Stimulated activated memory B cell treated with anti-CD40 and anti-IgM and Interleukin-4, amounts not matched to agents 10 μg/mL and 1 μg/mL and 100 μg/mL, for 72 hours (primary cell): ENCODE measurements at regions not wholly inside any gene's neighbourhood (a gene's known extent, or its start where the extent isn't known, plus 50 kb on each side); places are given as distances from the start of the nearest gene placed in this dataset.
"Not testable (repeated sequence)": the region's sequence is repeated elsewhere in the genome, so short reads cannot be mapped to it uniquely, and the experiment has no call there.

Experiments
- ATAC-seq: fragments of 150-1000 bp; cut with Tn5 transposase; 2 replicates; pipeline ENCODE4 v1.10.0; 2021
- H3K27ac Mint-ChIP-seq: one replicate; pipeline ENCODE4 v1.8.0; 2022; ENCODE audit warnings: mild to moderate bottlenecking, mixed read lengths
- H3K27me3 Mint-ChIP-seq: one replicate; pipeline ENCODE4 v1.8.0; 2022; ENCODE audit warnings: mixed read lengths
- H3K36me3 Mint-ChIP-seq: one replicate; pipeline ENCODE4 v1.8.0; 2022; ENCODE audit warnings: mixed read lengths
- H3K4me1 Mint-ChIP-seq: one replicate; pipeline ENCODE4 v1.8.0; 2022; ENCODE audit warnings: mixed read lengths
- H3K4me3 Mint-ChIP-seq: one replicate; pipeline ENCODE4 v1.8.0; 2022; ENCODE audit warnings: mild to moderate bottlenecking, moderate library complexity, mixed read lengths
- H3K9me3 Mint-ChIP-seq: one replicate; pipeline ENCODE4 v1.8.0; 2022; ENCODE audit warnings: mixed read lengths

- ATAC-seq: no peak
- Mint-ChIP-seq H3K4me3 (no peak overlapping the region), H3K27ac (no peak overlapping the region), H3K9me3 (peaks cover 7% of the 10 kb centered on the region), H3K4me1 (no peaks in the 10 kb centered on the region), H3K27me3 (no peaks in the 10 kb centered on the region), H3K36me3 (no peaks in the 10 kb centered on the region)
Observed at GRCh38 chr5:162684145-162684544, 616.6 kb downstream of the GABRG2 start.

- no peak for ATAC-seq
- Mint-ChIP-seq H3K27ac (no peak overlapping the region), H3K9me3 (peaks cover 7% of the 10 kb centered on the region), H3K36me3 (no peaks in the 10 kb centered on the region), H3K27me3 (no peaks in the 10 kb centered on the region), H3K4me3 (no peak overlapping the region), H3K4me1 (no peaks in the 10 kb centered on the region)
Observed at GRCh38 chr5:162685302-162685701, 617.7 kb downstream of the GABRG2 start.

- not testable (repeated sequence) for H3K27me3 Mint-ChIP-seq, H3K9me3 Mint-ChIP-seq, ATAC-seq, H3K4me3 Mint-ChIP-seq, H3K36me3 Mint-ChIP-seq, H3K4me1 Mint-ChIP-seq, H3K27ac Mint-ChIP-seq
Observed at GRCh38 chr5:162696272-162696671, 628.7 kb downstream of the GABRG2 start.

GRCh38 chr5:162699361-162699760 is 631.8 kb downstream of the GABRG2 start:
- ATAC-seq: no peak
- peaks cover 8% of the 10 kb centered on the region for H3K9me3 Mint-ChIP-seq
- H3K4me3 Mint-ChIP-seq: no peak overlapping the region

DNA sequence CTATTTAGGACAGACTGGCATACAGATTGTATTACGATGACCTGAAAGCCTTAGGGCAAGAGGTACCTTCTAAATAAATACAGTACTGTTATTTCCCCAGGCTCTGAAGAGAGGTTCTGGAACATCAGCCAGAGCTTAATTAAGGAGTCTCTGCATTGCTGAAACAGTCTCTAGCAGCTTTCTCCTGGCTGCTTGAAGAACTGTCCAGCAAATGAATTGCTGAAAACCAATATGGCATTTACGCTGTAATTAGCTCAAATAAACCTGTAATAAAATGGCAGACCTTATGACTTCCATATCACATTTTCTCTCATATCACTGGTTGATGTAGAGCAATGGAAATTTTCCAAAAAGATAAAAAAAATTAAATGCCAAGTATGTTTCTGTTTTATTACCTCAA is 636.3 kb downstream of the GABRG2 start:
- Mint-ChIP-seq H3K27ac (no peak overlapping the region), H3K9me3 (no peaks in the 10 kb centered on the region), H3K4me3 (no peak overlapping the region), H3K36me3 (no peaks in the 10 kb centered on the region), H3K4me1 (no peaks in the 10 kb centered on the region), H3K27me3 (no peaks in the 10 kb centered on the region)
- ATAC-seq: no peak

More at GRCh38 chr5:162699361-162699760, 631.8 kb downstream of the GABRG2 start:
- H3K27me3 Mint-ChIP-seq: no peaks in the 10 kb centered on the region
- H3K36me3 Mint-ChIP-seq: no peaks in the 10 kb centered on the region
- H3K27ac Mint-ChIP-seq: no peak overlapping the region
- no peaks in the 10 kb centered on the region for H3K4me1 Mint-ChIP-seq

DNA sequence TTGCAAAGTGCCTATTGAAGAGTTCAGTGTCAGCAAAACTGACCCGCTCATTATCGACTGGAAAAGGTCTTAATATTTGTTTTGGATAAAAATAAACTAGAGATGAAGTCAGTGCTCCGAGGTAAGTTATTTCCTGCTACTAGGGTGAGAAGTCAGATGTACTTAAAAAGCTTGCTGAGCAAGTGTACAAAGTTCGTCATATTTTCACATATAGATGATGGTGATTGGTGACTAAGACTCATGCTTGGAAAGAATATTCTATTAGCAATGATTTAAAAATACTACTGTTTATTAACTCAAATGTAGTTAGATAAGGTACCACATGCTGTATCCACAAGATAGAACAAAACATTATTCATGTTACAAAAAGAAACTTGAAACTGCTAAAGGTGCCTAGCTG is 643.7 kb downstream of the GABRG2 start:
- H3K27ac Mint-ChIP-seq: no peak overlapping the region
- H3K4me1 Mint-ChIP-seq: no peaks in the 10 kb centered on the region
- no peak overlapping the region for H3K4me3 Mint-ChIP-seq
- H3K27me3 Mint-ChIP-seq: no peaks in the 10 kb centered on the region
- H3K9me3 Mint-ChIP-seq: no peaks in the 10 kb centered on the region
- ATAC-seq: no peak
- no peaks in the 10 kb centered on the region for H3K36me3 Mint-ChIP-seq

GRCh38 chr5:162719720-162720119 is 652.1 kb downstream of the GABRG2 start:
- Mint-ChIP-seq H3K4me3 (no peak overlapping the region), H3K4me1 (no peaks in the 10 kb centered on the region), H3K36me3 (no peaks in the 10 kb centered on the region), H3K27me3 (no peaks in the 10 kb centered on the region), H3K9me3 (peaks cover 7% of the 10 kb centered on the region), H3K27ac (no peak overlapping the region)
- ATAC-seq: no peak

- H3K27me3 Mint-ChIP-seq: no peaks in the 10 kb centered on the region
- H3K36me3 Mint-ChIP-seq: no peaks in the 10 kb centered on the region
- no peaks in the 10 kb centered on the region for H3K4me1 Mint-ChIP-seq
- no peak overlapping the region for H3K27ac Mint-ChIP-seq
- peaks cover 10% of the 10 kb centered on the region for H3K9me3 Mint-ChIP-seq
- ATAC-seq: no peak
- H3K4me3 Mint-ChIP-seq: no peak overlapping the region
Observed at GRCh38 chr5:162721125-162721524, 653.6 kb downstream of the GABRG2 start.

DNA sequence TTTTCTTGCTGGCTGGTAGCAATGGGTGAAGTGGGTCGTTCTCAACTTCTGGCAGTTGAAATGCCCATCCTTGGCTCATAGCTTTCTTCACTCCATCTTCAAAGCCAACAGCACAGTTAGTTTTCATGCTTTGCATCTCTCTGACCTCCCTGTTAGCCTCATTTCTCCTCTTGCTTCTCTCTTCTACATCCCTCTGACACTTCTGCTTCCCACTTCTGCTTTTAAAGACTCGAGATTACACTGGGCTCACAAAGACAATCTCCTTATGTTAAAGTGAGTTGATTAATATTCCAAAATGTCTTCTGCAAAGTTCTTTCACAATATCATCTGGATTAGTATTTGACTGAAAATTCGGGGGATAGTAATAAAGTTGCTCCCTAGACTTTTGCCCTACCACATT is 684.8 kb upstream of the CCNG1 start:
- Mint-ChIP-seq H3K9me3 (peaks cover 6% of the 10 kb centered on the region), H3K27ac (no peak overlapping the region), H3K4me1 (no peaks in the 10 kb centered on the region), H3K27me3 (no peaks in the 10 kb centered on the region), H3K36me3 (no peaks in the 10 kb centered on the region), H3K4me3 (no peak overlapping the region)
- ATAC-seq: no peak

GRCh38 chr5:162762119-162762518 is 675.3 kb upstream of the CCNG1 start:
- Mint-ChIP-seq H3K36me3 (no peaks in the 10 kb centered on the region), H3K4me3 (no peak overlapping the region), H3K27ac (no peak overlapping the region), H3K4me1 (no peaks in the 10 kb centered on the region), H3K9me3 (no peaks in the 10 kb centered on the region), H3K27me3 (no peaks in the 10 kb centered on the region)
- ATAC-seq: no peak

- no peak for ATAC-seq
- no peaks in the 10 kb centered on the region for H3K4me1 Mint-ChIP-seq
- H3K27me3 Mint-ChIP-seq: no peaks in the 10 kb centered on the region
- peaks cover 4% of the 10 kb centered on the region for H3K9me3 Mint-ChIP-seq
- H3K4me3 Mint-ChIP-seq: no peak overlapping the region
- no peaks in the 10 kb centered on the region for H3K36me3 Mint-ChIP-seq
- no peak overlapping the region for H3K27ac Mint-ChIP-seq
Observed at GRCh38 chr5:162769019-162769418, 668.4 kb upstream of the CCNG1 start.

- ATAC-seq: no peak
- H3K27me3 Mint-ChIP-seq: no peaks in the 10 kb centered on the region
- no peak overlapping the region for H3K4me3 Mint-ChIP-seq
- H3K36me3 Mint-ChIP-seq: no peaks in the 10 kb centered on the region
- H3K27ac Mint-ChIP-seq: no peak overlapping the region
- peaks cover 8% of the 10 kb centered on the region for H3K9me3 Mint-ChIP-seq
- no peaks in the 10 kb centered on the region for H3K4me1 Mint-ChIP-seq
Observed at GRCh38 chr5:162785673-162786072, 651.7 kb upstream of the CCNG1 start.

- Mint-ChIP-seq H3K27ac (no peak overlapping the region), H3K36me3 (no peaks in the 10 kb centered on the region), H3K9me3 (peaks cover 8% of the 10 kb centered on the region), H3K4me1 (no peaks in the 10 kb centered on the region), H3K27me3 (no peaks in the 10 kb centered on the region), H3K4me3 (no peak overlapping the region)
- no peak for ATAC-seq
Observed at GRCh38 chr5:162786234-162786633, 651.2 kb upstream of the CCNG1 start.

DNA sequence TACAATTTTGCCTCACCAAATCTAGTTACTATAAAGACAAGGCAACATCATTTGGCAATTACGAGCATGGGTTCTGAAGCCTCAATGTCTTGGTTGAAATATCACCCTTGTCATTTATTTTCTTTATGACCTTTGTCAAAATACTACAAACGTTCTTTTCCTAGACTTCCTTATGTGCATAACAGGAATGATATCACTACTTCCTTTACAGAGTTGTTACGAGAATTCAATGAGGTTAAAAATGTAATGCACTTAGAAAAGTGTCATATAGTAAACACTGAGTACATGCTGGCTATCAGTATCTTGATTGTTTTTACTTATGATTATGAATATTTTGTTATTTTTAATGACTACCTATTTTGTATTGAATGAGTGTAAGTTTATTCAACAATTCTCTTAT is 640.9 kb upstream of the CCNG1 start:
- Mint-ChIP-seq H3K27ac (no peak overlapping the region), H3K4me1 (no peaks in the 10 kb centered on the region), H3K9me3 (no peaks in the 10 kb centered on the region), H3K36me3 (no peaks in the 10 kb centered on the region), H3K4me3 (no peak overlapping the region), H3K27me3 (no peaks in the 10 kb centered on the region)
- ATAC-seq: no peak

- no peaks in the 10 kb centered on the region for H3K27me3 Mint-ChIP-seq
- no peak overlapping the region for H3K27ac Mint-ChIP-seq
- H3K4me1 Mint-ChIP-seq: no peaks in the 10 kb centered on the region
- H3K36me3 Mint-ChIP-seq: no peaks in the 10 kb centered on the region
- H3K4me3 Mint-ChIP-seq: no peak overlapping the region
- ATAC-seq: no peak
- H3K9me3 Mint-ChIP-seq: no peaks in the 10 kb centered on the region
Observed at GRCh38 chr5:162800301-162800700, 637.1 kb upstream of the CCNG1 start.

DNA sequence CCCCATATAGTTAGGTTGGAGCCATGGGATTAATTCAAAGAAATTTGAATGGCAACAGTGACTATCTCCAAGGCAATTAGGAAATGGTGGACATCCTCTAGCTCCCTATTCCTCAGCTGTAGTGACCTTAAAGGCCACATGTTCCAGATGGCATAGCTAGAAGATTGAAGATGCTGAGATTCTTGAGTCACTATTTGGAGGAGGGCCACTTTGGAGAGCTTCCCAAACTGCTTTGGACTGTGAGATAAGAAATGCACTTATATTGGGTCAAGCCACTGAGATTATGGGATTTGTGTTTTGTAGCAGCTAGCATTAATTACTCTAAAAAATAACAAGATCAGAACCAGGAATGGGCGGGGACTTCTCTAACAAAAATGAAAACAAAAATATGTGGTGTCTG is 636.2 kb upstream of the CCNG1 start:
- Mint-ChIP-seq H3K4me3 (no peak overlapping the region), H3K27me3 (no peaks in the 10 kb centered on the region), H3K9me3 (no peaks in the 10 kb centered on the region), H3K27ac (no peak overlapping the region), H3K36me3 (no peaks in the 10 kb centered on the region), H3K4me1 (no peaks in the 10 kb centered on the region)
- ATAC-seq: no peak

- Mint-ChIP-seq H3K4me3 (no peak overlapping the region), H3K27me3 (no peaks in the 10 kb centered on the region), H3K27ac (no peak overlapping the region), H3K9me3 (no peaks in the 10 kb centered on the region), H3K4me1 (no peaks in the 10 kb centered on the region), H3K36me3 (no peaks in the 10 kb centered on the region)
- no peak for ATAC-seq
Observed at GRCh38 chr5:162806195-162806594, 631.2 kb upstream of the CCNG1 start.
